A673 (cell line): ENCODE measurements at regions not wholly inside any gene's neighbourhood (a gene's known extent, or its start where the extent isn't known, plus 50 kb on each side); places are given as distances from the start of the nearest gene placed in this dataset.

ENCODE experiments used
- BruUV-seq: library from RNA; stranded (reverse); fragments of 400-500 nt; replicated peaks from 2 replicates; lab custom pipeline; 2021; lab: Mats Ljungman, UMichigan
- CTCF ChIA-PET: fragments of 300-600 bp; sonication (Branson Sonifier 250); formaldehyde crosslinking; loops from one replicate; lab custom pipeline; 2022; ENCODE audit warnings: antibody characterized with exemption; lab: Charles Lee
- POLR2A ChIA-PET: fragments of 300-600 bp; sonication (Branson Sonifier 250); formaldehyde crosslinking; loops from one replicate; lab custom pipeline; 2022; ENCODE audit warnings: antibody characterized with exemption; ENCODE audit not compliant: low non-redundant PET; lab: Charles Lee
- DNase-seq: peaks from one replicate; pipeline ENCODE4 v3.0.0-alpha.2; 2015; ENCODE audit warnings: low spot score
- H3K27ac ChIP-seq: fragments of 200-600 bp; sonication (generic); 2 replicates; pipeline ENCODE4 v1.5.1; 2016; ENCODE audit warnings: mixed run types, low read depth, mild to moderate bottlenecking, mixed read lengths, antibody characterized with exemption, low read length; ENCODE audit not compliant: poor library complexity, severe bottlenecking
- H3K27me3 ChIP-seq: fragments of 200-600 bp; sonication (generic); replicated peaks from 2 replicates; pipeline ENCODE4 v1.6.1; 2017; ENCODE audit warnings: mixed run types, low read depth, mild to moderate bottlenecking, mixed read lengths, antibody characterized with exemption, low read length; ENCODE audit not compliant: insufficient read depth, poor library complexity
- H3K36me3 ChIP-seq: fragments of 200-600 bp; sonication (generic); 2 replicates; pipeline ENCODE4 v1.6.1; 2016; ENCODE audit warnings: mixed run types, mild to moderate bottlenecking, mixed read lengths, antibody characterized with exemption, low read length; ENCODE audit not compliant: insufficient read depth, poor library complexity, severe bottlenecking
- H3K4me1 ChIP-seq: fragments of 200-600 bp; sonication (generic); 2 replicates; pipeline ENCODE4 v1.6.1; 2017; ENCODE audit warnings: mixed run types, mild to moderate bottlenecking, mixed read lengths, antibody characterized with exemption, low read length; ENCODE audit not compliant: insufficient read depth, poor library complexity, severe bottlenecking
- H3K4me3 ChIP-seq: fragments of 200-600 bp; sonication (generic); 2 replicates; pipeline ENCODE4 v1.5.1; 2016; ENCODE audit warnings: low read depth, mixed run types, mild to moderate bottlenecking, mixed read lengths, low read length; ENCODE audit not compliant: poor library complexity, severe bottlenecking
- H3K9me3 ChIP-seq: fragments of 200-600 bp; sonication (generic); 2 replicates; pipeline ENCODE4 v1.6.1; 2016; ENCODE audit warnings: mixed run types, low read depth, mild to moderate bottlenecking, mixed read lengths, antibody characterized with exemption, low read length; ENCODE audit not compliant: poor library complexity, severe bottlenecking
- CTCF ChIP-seq: fragments of 300-800, 200-600 bp; sonication (generic); conservative IDR thresholded peaks from 2 replicates; pipeline ENCODE4 v1.5.1; 2017; ENCODE audit warnings: low read depth, mild to moderate bottlenecking, antibody characterized with exemption, low read length, moderate library complexity, mixed read lengths
- EZH2 ChIP-seq: fragments of 200-600 bp; sonication (generic); IDR thresholded peaks from 2 replicates; pipeline ENCODE4 v1.6.1; 2017; ENCODE audit warnings: borderline replicate concordance, low read depth, mild to moderate bottlenecking, mixed read lengths, antibody characterized with exemption, low read length; ENCODE audit not compliant: poor library complexity, severe bottlenecking
- intact Hi-C: fragments of 100-400 bp; cut with micrococcal nuclease; formaldehyde crosslinking; loops from one replicate; pipeline ENCODE4 v1.10.0; 2022; ENCODE audit not compliant: unreplicated experiment

DNA sequence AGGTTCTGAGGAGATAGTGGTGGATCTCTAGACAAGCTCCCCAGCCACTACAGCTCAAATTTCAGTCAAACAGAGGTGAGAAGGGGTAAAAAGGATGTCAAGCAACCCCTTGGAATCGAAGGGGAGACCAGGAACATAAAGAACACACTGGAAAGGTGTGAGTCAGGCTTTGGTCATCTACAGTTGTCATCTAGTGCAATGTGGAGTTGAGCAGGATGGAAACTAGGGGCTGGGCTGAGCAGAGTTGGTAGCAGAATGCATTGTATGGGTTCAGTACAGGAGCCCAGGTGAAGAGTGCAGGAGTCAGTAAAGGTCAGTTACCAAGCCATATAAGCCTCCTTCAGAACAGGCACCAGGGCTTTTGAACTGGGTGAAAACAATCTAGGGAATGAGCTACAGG is 52.7 kb upstream of the VAV3 start:
- CTCF ChIA-PET: no interaction called here
- intact Hi-C loops: no loop called here
- POLR2A ChIA-PET: no interaction called here
- Histone ChIP-seq H3K27me3 (no peaks in the 10 kb centered on the region), H3K36me3 (no peaks in the 10 kb centered on the region), H3K9me3 (no peaks in the 10 kb centered on the region), H3K4me1 (no peaks in the 10 kb centered on the region), H3K27ac (no peak overlapping the region), H3K4me3 (no peak overlapping the region)
- DNase-seq: no peak
- no peak for TF ChIP-seq CTCF
- no peak for TF ChIP-seq EZH2
- no TSS peak for BruUV-seq

DNA sequence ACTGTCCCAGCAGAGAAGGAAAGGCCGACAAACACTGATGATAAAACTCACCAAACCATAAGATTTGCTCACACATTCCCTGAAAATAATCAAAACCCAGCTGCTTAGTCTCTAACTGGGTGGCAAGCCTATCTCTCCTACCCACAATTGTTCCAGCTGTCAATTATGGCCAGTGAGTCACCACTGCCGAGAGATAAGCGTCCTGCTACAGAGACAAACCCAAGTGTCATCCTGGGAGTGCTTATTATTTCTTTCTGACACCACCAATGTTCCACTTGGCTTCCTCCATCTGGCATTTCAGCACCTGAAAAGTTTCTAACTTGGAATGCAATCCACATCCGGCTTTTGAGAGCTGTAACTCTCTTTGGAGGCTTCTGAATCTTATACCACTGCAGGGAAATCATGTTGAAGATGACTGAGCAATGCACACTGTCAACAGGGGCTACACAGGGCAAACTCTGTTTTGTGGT is 51.5 kb upstream of the VAV3 start:
- ChIA-PET CTCF (no interaction called here), POLR2A (no interaction called here)
- Histone ChIP-seq H3K27me3 (no peaks in the 10 kb centered on the region), H3K9me3 (no peaks in the 10 kb centered on the region), H3K4me1 (no peaks in the 10 kb centered on the region), H3K36me3 (no peaks in the 10 kb centered on the region), H3K27ac (no peak overlapping the region), H3K4me3 (no peak overlapping the region)
- intact Hi-C loops: no loop called here
- TF ChIP-seq EZH2: no peak
- TF ChIP-seq CTCF: no peak
- DNase-seq: peak; percentile 75
- no TSS peak for BruUV-seq
